ENCODE measurements at regions not wholly inside any gene's neighbourhood (a gene's known extent, or its start where the extent isn't known, plus 50 kb on each side); places are given as distances from the start of the nearest gene placed in this dataset.

DNA sequence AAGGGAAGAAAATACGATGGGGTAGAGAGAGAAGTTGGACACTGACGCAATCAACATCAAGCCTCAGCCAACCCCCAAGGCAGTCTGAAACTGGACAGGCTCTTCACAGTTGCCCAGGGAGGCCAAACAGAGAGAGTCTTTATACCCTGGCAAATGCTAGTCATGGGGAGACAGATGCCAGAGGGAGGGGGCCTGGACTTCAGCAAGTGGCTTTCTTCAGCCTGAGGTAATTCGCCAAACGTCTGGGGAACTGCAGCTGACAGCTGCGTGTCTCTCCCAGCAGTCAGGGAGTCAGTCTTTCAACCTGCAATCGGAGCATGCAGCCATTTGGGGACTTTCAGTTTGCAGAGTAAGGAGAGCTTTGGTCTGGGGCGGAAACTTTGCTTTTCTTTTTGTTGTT, 521.6 kb downstream of the TRIML1 start:
- TF ChIP-seq, protein P1, sequence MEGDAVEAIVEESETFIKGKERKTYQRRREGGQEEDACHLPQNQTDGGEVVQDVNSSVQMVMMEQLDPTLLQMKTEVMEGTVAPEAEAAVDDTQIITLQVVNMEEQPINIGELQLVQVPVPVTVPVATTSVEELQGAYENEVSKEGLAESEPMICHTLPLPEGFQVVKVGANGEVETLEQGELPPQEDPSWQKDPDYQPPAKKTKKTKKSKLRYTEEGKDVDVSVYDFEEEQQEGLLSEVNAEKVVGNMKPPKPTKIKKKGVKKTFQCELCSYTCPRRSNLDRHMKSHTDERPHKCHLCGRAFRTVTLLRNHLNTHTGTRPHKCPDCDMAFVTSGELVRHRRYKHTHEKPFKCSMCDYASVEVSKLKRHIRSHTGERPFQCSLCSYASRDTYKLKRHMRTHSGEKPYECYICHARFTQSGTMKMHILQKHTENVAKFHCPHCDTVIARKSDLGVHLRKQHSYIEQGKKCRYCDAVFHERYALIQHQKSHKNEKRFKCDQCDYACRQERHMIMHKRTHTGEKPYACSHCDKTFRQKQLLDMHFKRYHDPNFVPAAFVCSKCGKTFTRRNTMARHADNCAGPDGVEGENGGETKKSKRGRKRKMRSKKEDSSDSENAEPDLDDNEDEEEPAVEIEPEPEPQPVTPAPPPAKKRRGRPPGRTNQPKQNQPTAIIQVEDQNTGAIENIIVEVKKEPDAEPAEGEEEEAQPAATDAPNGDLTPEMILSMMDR (IDR thresholded peaks at IDR 0.05 in 2 of 3, conservative IDR thresholded peaks at IDR 0.05 in 1 of 3; ENCODE audit: borderline replicate concordance in 1 of 3, insufficient read depth in 1 of 3, low read depth in 2 of 3, low read length in 2 of 3) = no peak
- TF ChIP-seq CEBPB (IDR thresholded peaks at IDR 0.05; ENCODE audit: low read depth) (no peak), ZNF274 (IDR thresholded peaks at IDR 0.05; ENCODE audit: low read depth, low read length) (no peak), JUND (IDR thresholded peaks at IDR 0.05) (no peak), POLR2AphosphoS5 (IDR thresholded peaks at IDR 0.05; ENCODE audit: low read depth, low read length) (no peak), EZH2 (IDR thresholded peaks at IDR 0.05) (no peak), YY1 (IDR thresholded peaks at IDR 0.05; ENCODE audit: extremely low read depth, insufficient replicate concordance, low read depth, low read length) (no peak), POLR2A (IDR thresholded peaks at IDR 0.05; ENCODE audit: borderline replicate concordance, extremely low read depth, insufficient read depth, insufficient read length) (no peak), SRF (IDR thresholded peaks at IDR 0.05; ENCODE audit: low read depth) (no peak)
- TF ChIP-seq, protein P2, sequence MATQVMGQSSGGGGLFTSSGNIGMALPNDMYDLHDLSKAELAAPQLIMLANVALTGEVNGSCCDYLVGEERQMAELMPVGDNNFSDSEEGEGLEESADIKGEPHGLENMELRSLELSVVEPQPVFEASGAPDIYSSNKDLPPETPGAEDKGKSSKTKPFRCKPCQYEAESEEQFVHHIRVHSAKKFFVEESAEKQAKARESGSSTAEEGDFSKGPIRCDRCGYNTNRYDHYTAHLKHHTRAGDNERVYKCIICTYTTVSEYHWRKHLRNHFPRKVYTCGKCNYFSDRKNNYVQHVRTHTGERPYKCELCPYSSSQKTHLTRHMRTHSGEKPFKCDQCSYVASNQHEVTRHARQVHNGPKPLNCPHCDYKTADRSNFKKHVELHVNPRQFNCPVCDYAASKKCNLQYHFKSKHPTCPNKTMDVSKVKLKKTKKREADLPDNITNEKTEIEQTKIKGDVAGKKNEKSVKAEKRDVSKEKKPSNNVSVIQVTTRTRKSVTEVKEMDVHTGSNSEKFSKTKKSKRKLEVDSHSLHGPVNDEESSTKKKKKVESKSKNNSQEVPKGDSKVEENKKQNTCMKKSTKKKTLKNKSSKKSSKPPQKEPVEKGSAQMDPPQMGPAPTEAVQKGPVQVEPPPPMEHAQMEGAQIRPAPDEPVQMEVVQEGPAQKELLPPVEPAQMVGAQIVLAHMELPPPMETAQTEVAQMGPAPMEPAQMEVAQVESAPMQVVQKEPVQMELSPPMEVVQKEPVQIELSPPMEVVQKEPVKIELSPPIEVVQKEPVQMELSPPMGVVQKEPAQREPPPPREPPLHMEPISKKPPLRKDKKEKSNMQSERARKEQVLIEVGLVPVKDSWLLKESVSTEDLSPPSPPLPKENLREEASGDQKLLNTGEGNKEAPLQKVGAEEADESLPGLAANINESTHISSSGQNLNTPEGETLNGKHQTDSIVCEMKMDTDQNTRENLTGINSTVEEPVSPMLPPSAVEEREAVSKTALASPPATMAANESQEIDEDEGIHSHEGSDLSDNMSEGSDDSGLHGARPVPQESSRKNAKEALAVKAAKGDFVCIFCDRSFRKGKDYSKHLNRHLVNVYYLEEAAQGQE (IDR thresholded peaks at IDR 0.05; ENCODE audit: low read depth) = no peak
